Tibial nerve (tissue), 3 donors: ENCODE measurements at regions not wholly inside any gene's neighbourhood (a gene's known extent, or its start where the extent isn't known, plus 50 kb on each side); places are given as distances from the start of the nearest gene placed in this dataset.

Source experiments
- CTCF ChIP-seq, 5 experiments: fragments of 200-600 bp in 3 of 5; fragments of 450-650 bp in 2 of 5; sonication (generic) in 3 of 5; IDR thresholded peaks; one replicate each; pipeline ENCODE4 v1.5.1; 2016 to 2019; ENCODE audit warnings: antibody characterized with exemption in 5 of 5, mild to moderate bottlenecking in 3 of 5, moderate library complexity in 2 of 5
- POLR2A ChIP-seq, 2 donors: fragments of 450-650 bp; IDR thresholded peaks; one replicate each; pipeline ENCODE4 v1.6.1; 2017; ENCODE audit warnings: antibody characterized with exemption in 2 of 2, mild to moderate bottlenecking in 2 of 2, moderate library complexity in 2 of 2

GRCh38 chr2:145235312-145235711 is 715.4 kb upstream of the ZEB2 start:
- TF ChIP-seq POLR2A (IDR thresholded peaks at IDR 0.05) (no peak), CTCF (IDR thresholded peaks at IDR 0.05) (no peak)
